ENCODE measurements at regions not wholly inside any gene's neighbourhood (a gene's known extent, or its start where the extent isn't known, plus 50 kb on each side); places are given as distances from the start of the nearest gene placed in this dataset.

DNA sequence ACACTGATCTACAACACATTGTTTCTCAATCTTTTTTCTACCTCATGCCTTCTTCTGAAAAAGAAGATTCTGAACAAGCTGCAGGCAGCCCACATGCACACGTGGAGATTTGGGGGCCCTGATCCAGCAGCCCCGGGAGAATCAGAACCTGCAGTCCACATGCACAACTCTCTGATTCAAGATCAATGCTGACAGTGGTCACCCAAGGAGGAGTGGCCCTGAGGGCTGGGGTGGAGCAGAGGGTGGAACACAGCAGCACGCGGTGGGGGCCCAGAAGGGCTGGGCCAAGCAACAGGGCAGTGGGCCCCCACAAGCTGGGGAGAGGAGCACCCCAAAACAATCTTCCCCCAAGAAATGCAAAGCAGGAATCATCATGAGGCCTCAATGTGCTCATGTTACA, 202.1 kb upstream of the NSMCE3 start:
- H3K27ac Mint-ChIP-seq: no peak overlapping the region
- no peaks in the 10 kb centered on the region for H3K36me3 Mint-ChIP-seq (ENCODE audit: low read depth)
- H3K27me3 Mint-ChIP-seq: no peaks in the 10 kb centered on the region
- H3K4me1 Mint-ChIP-seq (ENCODE audit: low read depth): no peaks in the 10 kb centered on the region
- H3K9me3 Mint-ChIP-seq: no peaks in the 10 kb centered on the region
- no peak overlapping the region for H3K4me3 Mint-ChIP-seq

- Mint-ChIP-seq H3K4me1 (ENCODE audit: low read depth) (no peaks in the 10 kb centered on the region), H3K27ac (no peak overlapping the region), H3K9me3 (no peaks in the 10 kb centered on the region), H3K36me3 (ENCODE audit: low read depth) (no peaks in the 10 kb centered on the region), H3K4me3 (no peak overlapping the region), H3K27me3 (no peaks in the 10 kb centered on the region)
These were observed 201.7 kb upstream of the NSMCE3 start for GRCh38 chr15:29471306-29471705.

- H3K27me3 Mint-ChIP-seq: no peaks in the 10 kb centered on the region
These were observed 201.2 kb upstream of the NSMCE3 start for GRCh38 chr15:29470794-29471193.

DNA sequence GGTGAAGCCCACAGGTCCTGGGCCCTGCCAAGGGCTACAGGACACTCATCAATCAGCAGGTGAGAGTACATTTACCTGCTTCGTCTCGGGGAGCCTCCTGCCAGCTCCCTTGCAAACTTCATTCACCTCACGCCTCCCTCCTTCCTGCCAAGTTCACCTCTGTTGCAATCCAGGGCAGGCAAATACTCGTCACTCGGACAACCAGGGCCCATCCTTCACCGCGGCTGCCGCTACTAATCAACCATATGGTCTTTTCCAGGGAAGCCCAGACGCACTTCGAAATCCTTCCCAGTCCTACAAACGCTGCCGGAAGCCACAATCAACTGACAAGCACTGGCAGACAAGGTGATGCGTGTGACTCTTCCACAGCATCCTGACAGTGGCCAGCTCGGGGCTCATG, 200.7 kb upstream of the NSMCE3 start:
- Mint-ChIP-seq H3K36me3 (ENCODE audit: low read depth) (no peaks in the 10 kb centered on the region), H3K4me1 (ENCODE audit: low read depth) (no peaks in the 10 kb centered on the region), H3K9me3 (no peaks in the 10 kb centered on the region), H3K4me3 (no peak overlapping the region), H3K27me3 (no peaks in the 10 kb centered on the region), H3K27ac (no peak overlapping the region)

More at GRCh38 chr15:29470794-29471193, 201.2 kb upstream of the NSMCE3 start:
- no peaks in the 10 kb centered on the region for H3K9me3 Mint-ChIP-seq
- H3K27ac Mint-ChIP-seq: no peak overlapping the region
- H3K4me1 Mint-ChIP-seq (ENCODE audit: low read depth): no peaks in the 10 kb centered on the region
- no peak overlapping the region for H3K4me3 Mint-ChIP-seq
- H3K36me3 Mint-ChIP-seq (ENCODE audit: low read depth): no peaks in the 10 kb centered on the region

DNA sequence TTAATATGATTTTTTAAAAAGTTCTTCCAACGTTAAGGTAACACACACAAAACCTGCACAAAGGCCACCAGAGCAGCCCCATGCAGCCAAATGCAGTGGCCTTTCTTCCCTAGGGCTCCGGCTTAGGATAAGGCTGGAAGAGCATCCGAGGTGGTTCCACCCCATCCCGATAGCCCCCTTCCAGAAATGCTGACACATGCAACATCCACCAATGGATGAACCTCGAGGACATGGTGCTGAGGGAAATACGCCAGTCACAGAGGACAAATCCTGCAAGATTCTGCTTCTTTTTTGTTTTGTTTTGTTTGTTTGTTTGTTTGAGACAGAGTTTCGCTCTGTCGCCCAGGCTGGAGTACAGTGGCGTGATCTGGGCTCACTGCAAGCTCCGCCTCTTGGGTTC, 199.3 kb upstream of the NSMCE3 start:
- H3K36me3 Mint-ChIP-seq (ENCODE audit: low read depth): no peaks in the 10 kb centered on the region
- H3K27ac Mint-ChIP-seq: no peak overlapping the region
- H3K4me1 Mint-ChIP-seq (ENCODE audit: low read depth): no peaks in the 10 kb centered on the region
- H3K27me3 Mint-ChIP-seq: no peaks in the 10 kb centered on the region
- no peaks in the 10 kb centered on the region for H3K9me3 Mint-ChIP-seq
- H3K4me3 Mint-ChIP-seq: no peak overlapping the region

DNA sequence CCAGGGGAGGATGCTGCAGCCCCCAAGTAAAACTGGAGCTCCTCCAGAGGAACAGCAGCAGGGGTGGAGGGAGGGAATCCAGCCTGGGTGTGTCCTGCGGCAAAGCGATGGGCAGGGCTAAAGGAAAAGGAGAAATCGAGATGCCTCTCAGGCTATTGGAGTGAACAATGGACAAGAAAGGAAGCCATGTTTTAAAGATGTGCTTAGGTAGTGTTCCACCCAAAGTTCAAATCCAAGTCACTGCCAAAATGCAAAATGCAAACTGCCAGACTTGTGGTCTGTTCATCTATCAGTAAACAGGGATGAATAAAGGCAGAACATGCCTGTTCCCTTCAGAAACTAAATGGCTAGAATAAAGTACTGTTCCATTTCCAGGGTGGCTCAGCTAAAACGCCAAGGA, 197.5 kb upstream of the NSMCE3 start:
- Mint-ChIP-seq H3K27me3 (no peaks in the 10 kb centered on the region), H3K9me3 (no peaks in the 10 kb centered on the region), H3K27ac (no peak overlapping the region), H3K4me1 (ENCODE audit: low read depth) (no peaks in the 10 kb centered on the region), H3K36me3 (ENCODE audit: low read depth) (no peaks in the 10 kb centered on the region), H3K4me3 (no peak overlapping the region)

- Mint-ChIP-seq H3K27me3 (peaks cover 4% of the 10 kb centered on the region), H3K36me3 (ENCODE audit: low read depth) (no peaks in the 10 kb centered on the region), H3K9me3 (no peaks in the 10 kb centered on the region), H3K4me1 (ENCODE audit: low read depth) (no peaks in the 10 kb centered on the region), H3K27ac (no peak overlapping the region), H3K4me3 (no peak overlapping the region)
These were observed 196.7 kb upstream of the NSMCE3 start for GRCh38 chr15:29466292-29466691.

DNA sequence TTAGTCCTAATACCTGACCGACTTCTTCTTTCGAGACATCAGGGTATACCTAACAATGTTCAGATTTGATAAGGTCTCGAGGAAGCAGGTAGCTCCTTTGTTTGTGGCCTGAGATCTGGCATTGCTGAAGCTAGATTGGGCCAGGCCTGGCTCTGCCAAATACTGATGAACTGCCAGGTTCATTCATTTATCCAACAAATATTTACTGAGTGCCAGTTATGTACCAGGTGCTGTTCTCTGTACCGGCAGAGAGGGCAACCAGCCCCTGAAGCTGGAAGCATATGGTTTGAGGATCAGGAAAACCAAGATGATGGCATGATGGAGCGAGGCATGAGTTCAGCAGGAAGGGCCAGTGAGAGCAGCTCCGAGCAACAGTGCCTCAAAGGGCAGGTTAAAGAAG, 196.2 kb upstream of the NSMCE3 start:
- Mint-ChIP-seq H3K27me3 (peaks cover 4% of the 10 kb centered on the region), H3K9me3 (no peaks in the 10 kb centered on the region), H3K27ac (no peak overlapping the region), H3K4me3 (no peak overlapping the region), H3K36me3 (ENCODE audit: low read depth) (no peaks in the 10 kb centered on the region), H3K4me1 (ENCODE audit: low read depth) (no peaks in the 10 kb centered on the region)

GRCh38 chr15:29465196-29465595, 195.6 kb upstream of the NSMCE3 start:
- Mint-ChIP-seq H3K9me3 (no peaks in the 10 kb centered on the region), H3K4me3 (no peak overlapping the region), H3K27me3 (peaks cover 4% of the 10 kb centered on the region), H3K36me3 (ENCODE audit: low read depth) (no peaks in the 10 kb centered on the region), H3K27ac (no peak overlapping the region), H3K4me1 (ENCODE audit: low read depth) (no peaks in the 10 kb centered on the region)

GRCh38 chr15:29461877-29462276, 192.3 kb upstream of the NSMCE3 start:
- H3K4me1 Mint-ChIP-seq (ENCODE audit: low read depth): no peaks in the 10 kb centered on the region
- H3K27me3 Mint-ChIP-seq: peaks cover 4% of the 10 kb centered on the region
- H3K36me3 Mint-ChIP-seq (ENCODE audit: low read depth): no peaks in the 10 kb centered on the region
- no peak overlapping the region for H3K4me3 Mint-ChIP-seq
- no peak overlapping the region for H3K27ac Mint-ChIP-seq
- H3K9me3 Mint-ChIP-seq: no peaks in the 10 kb centered on the region

- Mint-ChIP-seq H3K36me3 (ENCODE audit: low read depth) (no peaks in the 10 kb centered on the region), H3K4me3 (no peak overlapping the region), H3K27ac (no peak overlapping the region), H3K9me3 (no peaks in the 10 kb centered on the region), H3K4me1 (ENCODE audit: low read depth) (peaks cover 4% of the 10 kb centered on the region), H3K27me3 (peaks cover 4% of the 10 kb centered on the region)
These were observed 188.7 kb upstream of the NSMCE3 start for GRCh38 chr15:29458361-29458760.

GRCh38 chr15:29457729-29458128, 188.1 kb upstream of the NSMCE3 start:
- H3K27ac Mint-ChIP-seq: no peak overlapping the region
- no peaks in the 10 kb centered on the region for H3K9me3 Mint-ChIP-seq
- no peaks in the 10 kb centered on the region for H3K36me3 Mint-ChIP-seq (ENCODE audit: low read depth)
- peaks cover 4% of the 10 kb centered on the region for H3K27me3 Mint-ChIP-seq
- no peak overlapping the region for H3K4me3 Mint-ChIP-seq
- H3K4me1 Mint-ChIP-seq (ENCODE audit: low read depth): peaks cover 11% of the 10 kb centered on the region

- Mint-ChIP-seq H3K4me1 (ENCODE audit: low read depth) (peaks cover 14% of the 10 kb centered on the region), H3K27ac (no peak overlapping the region), H3K4me3 (no peak overlapping the region), H3K27me3 (peaks cover 3% of the 10 kb centered on the region), H3K36me3 (ENCODE audit: low read depth) (no peaks in the 10 kb centered on the region), H3K9me3 (no peaks in the 10 kb centered on the region)
These were observed 187.3 kb upstream of the NSMCE3 start for GRCh38 chr15:29456964-29457363.

DNA sequence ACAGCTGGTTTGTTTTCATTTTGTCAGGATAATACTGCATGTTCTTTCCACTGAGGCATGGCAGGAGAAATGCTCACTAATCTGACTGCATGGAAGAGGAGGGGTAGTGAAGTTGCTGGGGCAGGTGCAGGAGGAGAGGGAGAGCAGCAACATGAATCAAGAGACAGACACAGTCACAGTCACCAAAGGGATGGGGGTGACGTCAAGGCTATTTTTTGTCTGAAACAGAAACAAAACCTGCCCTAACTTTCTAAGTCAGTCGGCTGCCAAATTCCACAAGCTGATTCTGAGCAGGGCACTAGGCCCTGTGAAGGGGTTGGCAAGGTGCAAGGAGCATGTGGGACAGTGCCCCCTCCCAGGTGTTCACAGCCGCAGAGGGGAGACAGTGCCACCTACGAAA, 186.6 kb upstream of the NSMCE3 start:
- H3K27ac Mint-ChIP-seq: no peak overlapping the region
- H3K36me3 Mint-ChIP-seq (ENCODE audit: low read depth): no peaks in the 10 kb centered on the region
- no peak overlapping the region for H3K4me3 Mint-ChIP-seq
- H3K27me3 Mint-ChIP-seq: no peaks in the 10 kb centered on the region
- peaks cover 14% of the 10 kb centered on the region for H3K4me1 Mint-ChIP-seq (ENCODE audit: low read depth)
- no peaks in the 10 kb centered on the region for H3K9me3 Mint-ChIP-seq

DNA sequence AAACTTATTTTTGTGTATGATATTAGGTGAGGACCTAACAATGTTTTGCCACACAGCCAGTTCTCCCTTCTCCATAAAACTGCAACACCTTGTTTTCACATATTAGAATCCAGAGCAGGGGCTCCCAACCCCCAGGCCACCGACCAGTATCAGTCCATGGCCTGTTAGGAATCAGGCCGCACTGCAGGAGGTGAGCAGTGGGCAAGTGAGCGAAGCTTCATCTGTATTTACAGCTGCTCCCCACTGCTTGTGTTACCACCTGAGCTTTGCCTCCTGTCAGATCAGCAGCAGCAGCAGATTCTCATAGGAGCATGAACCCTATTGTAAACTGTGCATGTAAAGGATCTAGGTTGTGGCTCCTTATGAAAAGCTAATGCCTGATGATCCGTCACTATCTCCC, 185.9 kb upstream of the NSMCE3 start:
- H3K4me1 Mint-ChIP-seq (ENCODE audit: low read depth): peaks cover 14% of the 10 kb centered on the region
- H3K36me3 Mint-ChIP-seq (ENCODE audit: low read depth): no peaks in the 10 kb centered on the region
- no peaks in the 10 kb centered on the region for H3K9me3 Mint-ChIP-seq
- no peaks in the 10 kb centered on the region for H3K27me3 Mint-ChIP-seq
- H3K4me3 Mint-ChIP-seq: no peak overlapping the region
- no peak overlapping the region for H3K27ac Mint-ChIP-seq

DNA sequence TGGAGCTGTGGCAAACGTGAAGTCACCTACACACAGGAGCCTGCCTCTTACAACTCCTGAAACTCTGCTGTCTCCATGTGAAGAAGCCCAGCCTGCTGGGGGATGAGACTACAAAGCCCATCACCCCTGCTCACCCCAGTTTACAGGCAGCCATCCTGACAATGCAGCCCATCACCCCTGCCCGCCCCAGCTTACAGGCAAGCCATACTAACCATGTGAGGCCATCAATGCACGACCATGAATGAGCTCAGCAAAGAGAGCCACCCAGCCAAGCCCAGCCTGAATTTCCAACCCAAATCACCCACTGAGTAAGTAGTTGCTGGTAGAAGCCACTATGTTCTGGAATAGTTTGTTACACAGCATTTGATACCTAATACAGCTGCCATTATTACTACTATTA, 185.4 kb upstream of the NSMCE3 start:
- Mint-ChIP-seq H3K9me3 (no peaks in the 10 kb centered on the region), H3K36me3 (ENCODE audit: low read depth) (no peaks in the 10 kb centered on the region), H3K27ac (no peak overlapping the region), H3K4me3 (no peak overlapping the region), H3K4me1 (ENCODE audit: low read depth) (peaks cover 14% of the 10 kb centered on the region), H3K27me3 (no peaks in the 10 kb centered on the region)

DNA sequence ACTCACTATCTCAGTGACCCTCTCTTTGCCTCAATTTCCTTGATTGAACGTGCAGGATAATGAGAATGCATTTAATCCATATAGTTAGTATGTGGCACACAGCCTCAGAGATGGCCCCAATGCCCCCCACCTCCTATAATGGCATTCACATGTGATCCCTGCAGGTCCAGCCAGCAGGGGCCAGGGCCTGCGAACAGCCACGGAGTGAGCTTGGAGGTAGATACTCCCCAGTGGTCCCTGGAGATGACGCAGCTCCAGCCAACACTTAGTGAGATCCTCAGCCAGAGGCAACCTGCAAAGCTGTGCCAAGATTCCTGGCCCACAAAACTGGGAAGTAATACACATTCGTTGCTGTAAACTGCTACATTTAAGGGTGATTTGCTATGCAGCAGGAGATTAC, 184.9 kb upstream of the NSMCE3 start:
- no peaks in the 10 kb centered on the region for H3K9me3 Mint-ChIP-seq
- H3K4me3 Mint-ChIP-seq: no peak overlapping the region
- no peak overlapping the region for H3K27ac Mint-ChIP-seq
- H3K27me3 Mint-ChIP-seq: no peaks in the 10 kb centered on the region
- no peaks in the 10 kb centered on the region for H3K36me3 Mint-ChIP-seq (ENCODE audit: low read depth)
- H3K4me1 Mint-ChIP-seq (ENCODE audit: low read depth): peaks cover 14% of the 10 kb centered on the region

Data from stimulated activated naive CD8-positive, alpha-beta T cell treated with anti-CD3 and anti-CD28 coated beads, Interleukin-15, Interleukin-2, amounts not matched to agents 100 ng/mL and 50 ng/mL, for 24 hours (primary cell).